K562 (cell line): ENCODE measurements at regions not wholly inside any gene's neighbourhood (a gene's known extent, or its start where the extent isn't known, plus 50 kb on each side); places are given as distances from the start of the nearest gene placed in this dataset.

Experiments
- CHD2 ChIP-seq: IDR thresholded peaks from 2 replicates; pipeline ENCODE4 v1.6.1; 2011; ENCODE audit warnings: low read depth, low read length
- POLR2A ChIP-seq: fragments of 450-650 bp; conservative IDR thresholded peaks from 2 replicates; pipeline ENCODE4 v1.6.1; 2016
- SRF ChIP-seq, 2 experiments: fragments of 250-450, 450-650 bp in 1 of 2; sonication (Bioruptor Pico) in 1 of 2; sonication (generic) in 1 of 2; formaldehyde crosslinking; IDR thresholded peaks; 2 replicates each; pipeline versions ENCODE4 v1.5.0 to v1.5.1; 2020 to 2022; ENCODE audit warnings: mild to moderate bottlenecking in 1 of 2, missing genetic modification reagents in 1 of 2
- SRSF9 ChIP-seq: fragments of 200-400 bp; formaldehyde crosslinking; IDR thresholded peaks from 2 replicates; pipeline ENCODE4 v1.6.1; 2017; ENCODE audit warnings: low read depth, low read length, borderline replicate concordance
- TRIM24 ChIP-seq, 2 experiments: fragments of 450-650 bp; IDR thresholded peaks; 2 replicates each; pipeline ENCODE4 v1.6.1; 2016
- ZNF133 ChIP-seq: fragments of 250-450 bp; sonication (Bioruptor Pico); IDR thresholded peaks from 2 replicates; pipeline ENCODE4 v1.4.0; 2020; ENCODE audit warnings: mild to moderate bottlenecking
- TF ChIP-seq, protein P1 (sequence below), 3 experiments: IDR thresholded peaks in 2 of 3; conservative IDR thresholded peaks in 1 of 3; 2 replicates each; pipeline ENCODE4 v1.5.1; 2011 to 2012; ENCODE audit warnings: low read length in 3 of 3, mild to moderate bottlenecking in 3 of 3, control low read depth in 2 of 3, improper control_type of control experiment in 1 of 3, inconsistent platforms in 1 of 3, low read depth in 1 of 3, mixed read lengths in 1 of 3, moderate library complexity in 1 of 3; ENCODE audit not compliant: insufficient read depth in 2 of 3

DNA sequence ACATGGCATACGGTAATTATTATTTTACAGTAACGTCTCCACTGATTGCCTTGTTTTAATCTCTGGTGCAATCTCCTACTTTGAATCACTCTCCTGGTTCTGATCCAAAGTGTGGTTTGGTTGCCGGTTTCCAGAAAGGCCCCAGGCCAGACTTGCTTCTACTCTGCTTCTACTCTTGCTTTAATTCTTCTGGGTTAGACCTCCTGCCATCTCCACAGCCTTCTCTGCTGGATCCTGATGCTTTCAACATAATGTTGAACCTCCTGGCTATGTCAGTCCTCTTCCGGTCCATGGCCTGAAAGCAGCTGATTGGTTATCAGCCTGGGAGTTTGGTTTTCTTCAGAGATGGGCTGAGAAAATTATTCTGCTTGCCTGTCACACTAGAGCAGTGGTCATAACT is 266.5 kb upstream of the RIMS1 start:
- TF ChIP-seq CHD2, result no peak
- TF ChIP-seq SRSF9, result no peak
- TF ChIP-seq TRIM24 (IDR thresholded peaks at IDR 0.05), result no peak
- TF ChIP-seq ZNF133 (CRISPR knock-in tag), result no peak
- TF ChIP-seq, protein P1, sequence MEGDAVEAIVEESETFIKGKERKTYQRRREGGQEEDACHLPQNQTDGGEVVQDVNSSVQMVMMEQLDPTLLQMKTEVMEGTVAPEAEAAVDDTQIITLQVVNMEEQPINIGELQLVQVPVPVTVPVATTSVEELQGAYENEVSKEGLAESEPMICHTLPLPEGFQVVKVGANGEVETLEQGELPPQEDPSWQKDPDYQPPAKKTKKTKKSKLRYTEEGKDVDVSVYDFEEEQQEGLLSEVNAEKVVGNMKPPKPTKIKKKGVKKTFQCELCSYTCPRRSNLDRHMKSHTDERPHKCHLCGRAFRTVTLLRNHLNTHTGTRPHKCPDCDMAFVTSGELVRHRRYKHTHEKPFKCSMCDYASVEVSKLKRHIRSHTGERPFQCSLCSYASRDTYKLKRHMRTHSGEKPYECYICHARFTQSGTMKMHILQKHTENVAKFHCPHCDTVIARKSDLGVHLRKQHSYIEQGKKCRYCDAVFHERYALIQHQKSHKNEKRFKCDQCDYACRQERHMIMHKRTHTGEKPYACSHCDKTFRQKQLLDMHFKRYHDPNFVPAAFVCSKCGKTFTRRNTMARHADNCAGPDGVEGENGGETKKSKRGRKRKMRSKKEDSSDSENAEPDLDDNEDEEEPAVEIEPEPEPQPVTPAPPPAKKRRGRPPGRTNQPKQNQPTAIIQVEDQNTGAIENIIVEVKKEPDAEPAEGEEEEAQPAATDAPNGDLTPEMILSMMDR (IDR thresholded peaks at IDR 0.05 in 2 of 3, conservative IDR thresholded peaks at IDR 0.05 in 1 of 3; ENCODE audit: insufficient read depth in 2 of 3, low read depth in 1 of 3, low read length in 3 of 3), result no peak
- no peak for TF ChIP-seq POLR2A
- TF ChIP-seq SRF (CRISPR knock-in tag; IDR thresholded peaks at IDR 0.05), result no peak
